OCI-LY1 (cell line): ENCODE measurements at regions not wholly inside any gene's neighbourhood (a gene's known extent, or its start where the extent isn't known, plus 50 kb on each side); places are given as distances from the start of the nearest gene placed in this dataset.

Source experiments
- H2AFZ ChIP-seq: fragments of 200-600 bp; sonication (generic), shearing (Covaris generic); 2 replicates; pipeline ENCODE4 v1.6.0; 2014; ENCODE audit warnings: antibody characterized with exemption, mild to moderate bottlenecking, low read length
- H3F3A ChIP-seq: fragments of 200-600 bp; sonication (generic), shearing (Covaris generic); 2 replicates; pipeline ENCODE4 v1.6.0; 2014; ENCODE audit warnings: mild to moderate bottlenecking, antibody characterized with exemption, low read length, moderate library complexity; ENCODE audit not compliant: insufficient read depth
- H3K27ac ChIP-seq: fragments of 200-600 bp; sonication (generic); 2 replicates; pipeline ENCODE4 v1.5.1; 2014; ENCODE audit warnings: low read length, mixed run types, mild to moderate bottlenecking, low read depth; ENCODE audit not compliant: poor library complexity, severe bottlenecking
- H3K27me3 ChIP-seq: fragments of 200-600 bp; sonication (generic); 2 replicates; pipeline ENCODE4 v1.6.0; 2014; ENCODE audit warnings: antibody characterized with exemption, mild to moderate bottlenecking, low read length, moderate library complexity; ENCODE audit not compliant: insufficient read depth
- H3K36me3 ChIP-seq: fragments of 200-600 bp; sonication (generic); 2 replicates; pipeline ENCODE4 v1.6.1; 2014; ENCODE audit warnings: mild to moderate bottlenecking, antibody characterized with exemption, low read length, moderate library complexity, mixed read lengths; ENCODE audit not compliant: insufficient read depth
- H3K4me1 ChIP-seq: fragments of 200-600 bp; sonication (generic); 2 replicates; pipeline ENCODE4 v1.5.1; 2014; ENCODE audit warnings: mild to moderate bottlenecking, low read length, moderate library complexity; ENCODE audit not compliant: insufficient read depth, severe bottlenecking
- H3K4me2 ChIP-seq: fragments of 200-600 bp; sonication (generic), shearing (Covaris generic); 2 replicates; pipeline ENCODE4 v1.6.1; 2014; ENCODE audit warnings: low read length
- H3K4me3 ChIP-seq: fragments of 200-600 bp; sonication (generic); 2 replicates; pipeline ENCODE4 v1.5.1; 2014; ENCODE audit warnings: low read length, low read depth, mild to moderate bottlenecking, mixed read lengths; ENCODE audit not compliant: poor library complexity, severe bottlenecking
- H3K79me2 ChIP-seq: fragments of 200-600 bp; shearing (Covaris generic); 2 replicates; pipeline ENCODE4 v1.6.1; 2016; ENCODE audit warnings: mixed run types, low read length, mixed read lengths; ENCODE audit not compliant: insufficient read depth
- H3K9ac ChIP-seq: fragments of 200-600 bp; sonication (generic), shearing (Covaris generic); 2 replicates; pipeline ENCODE4 v1.6.1; 2014; ENCODE audit warnings: mild to moderate bottlenecking, low read length, mixed read lengths
- H3K9me2 ChIP-seq: fragments of 200-600 bp; sonication (generic), shearing (Covaris generic); 2 replicates; pipeline ENCODE4 v1.6.1; 2014; ENCODE audit warnings: low read depth, mild to moderate bottlenecking, low read length, mixed read lengths
- H3K9me3 ChIP-seq: fragments of 200-600 bp; shearing (Covaris generic); 2 replicates; pipeline ENCODE4 v1.6.1; 2014; ENCODE audit warnings: low read length, mixed read lengths
- H4K20me1 ChIP-seq: fragments of 200-600 bp; sonication (generic), shearing (Covaris generic); 2 replicates; pipeline ENCODE4 v1.6.0; 2016; ENCODE audit warnings: mild to moderate bottlenecking, low read length; ENCODE audit not compliant: insufficient read depth
- CTCF ChIP-seq: fragments of 200-600 bp; sonication (generic), shearing (Covaris generic); IDR thresholded peaks from 2 replicates; pipeline ENCODE4 v1.5.1; 2017; ENCODE audit warnings: mild to moderate bottlenecking, antibody characterized with exemption, low read length, moderate library complexity, mixed read lengths
- EZH2 ChIP-seq: fragments of 200-600 bp; sonication (generic), shearing (Covaris generic); IDR thresholded peaks from 2 replicates; pipeline ENCODE4 v1.8.0; 2017; ENCODE audit warnings: borderline replicate concordance, mixed run types, mild to moderate bottlenecking, antibody characterized with exemption, low read length, moderate library complexity, mixed read lengths

GRCh38 chr14:29233188-29233587, 466.6 kb downstream of the FOXG1 start:
- H3K27ac ChIP-seq, result no peak overlapping the region
- H3K9me3 ChIP-seq, result no peaks in the 10 kb centered on the region
- H3K4me2 ChIP-seq, result no peak overlapping the region
- H3K9ac ChIP-seq, result no peak overlapping the region
- no peak overlapping the region for H3K4me3 ChIP-seq
- no peak overlapping the region for H2AFZ ChIP-seq
- no peaks in the 10 kb centered on the region for H3K27me3 ChIP-seq
- H3K36me3 ChIP-seq, result no peaks in the 10 kb centered on the region
- H3F3A ChIP-seq, result no peaks in the 10 kb centered on the region
- H4K20me1 ChIP-seq, result no peaks in the 10 kb centered on the region
- H3K4me1 ChIP-seq, result no peaks in the 10 kb centered on the region
- TF ChIP-seq EZH2 (no peak), CTCF (no peak)
- H3K9me2 ChIP-seq, result no peaks in the 10 kb centered on the region
- H3K79me2 ChIP-seq, result no peaks in the 10 kb centered on the region

GRCh38 chr14:29235991-29236390, 469.4 kb downstream of the FOXG1 start:
- Histone ChIP-seq H3K9ac (no peak overlapping the region), H3K27ac (no peak overlapping the region), H2AFZ (no peak overlapping the region), H3K4me3 (no peak overlapping the region), H3K4me2 (no peak overlapping the region), H3K27me3 (no peaks in the 10 kb centered on the region), H3K9me3 (no peaks in the 10 kb centered on the region), H3K36me3 (no peaks in the 10 kb centered on the region), H3K4me1 (no peaks in the 10 kb centered on the region), H3K9me2 (no peaks in the 10 kb centered on the region), H3K79me2 (no peaks in the 10 kb centered on the region), H3F3A (no peaks in the 10 kb centered on the region), H4K20me1 (no peaks in the 10 kb centered on the region)
- no peak for TF ChIP-seq EZH2
- no peak for TF ChIP-seq CTCF

- H3K4me3 ChIP-seq, result no peak overlapping the region
Measured at GRCh38 chr14:29236401-29236800, 469.8 kb downstream of the FOXG1 start.

More at GRCh38 chr14:29236401-29236800, 469.8 kb downstream of the FOXG1 start:
- H3K9me3 ChIP-seq, result no peaks in the 10 kb centered on the region
- no peak overlapping the region for H3K4me2 ChIP-seq
- H3K9ac ChIP-seq, result no peak overlapping the region
- TF ChIP-seq EZH2 (no peak), CTCF (no peak)
- H3K27ac ChIP-seq, result no peak overlapping the region
- no peaks in the 10 kb centered on the region for H3K4me1 ChIP-seq
- H2AFZ ChIP-seq, result no peak overlapping the region
- no peaks in the 10 kb centered on the region for H4K20me1 ChIP-seq
- no peaks in the 10 kb centered on the region for H3K27me3 ChIP-seq
- no peaks in the 10 kb centered on the region for H3K79me2 ChIP-seq
- no peaks in the 10 kb centered on the region for H3K36me3 ChIP-seq
- no peaks in the 10 kb centered on the region for H3F3A ChIP-seq
- H3K9me2 ChIP-seq, result no peaks in the 10 kb centered on the region
